NCI-H1436 (cell line): ENCODE measurements at regions not wholly inside any gene's neighbourhood (a gene's known extent, or its start where the extent isn't known, plus 50 kb on each side); places are given as distances from the start of the nearest gene placed in this dataset.

Source experiments
- DNase-seq: peaks from one replicate; lab custom pipeline; 2025; lab: John Stamatoyannopoulos, UW

DNA sequence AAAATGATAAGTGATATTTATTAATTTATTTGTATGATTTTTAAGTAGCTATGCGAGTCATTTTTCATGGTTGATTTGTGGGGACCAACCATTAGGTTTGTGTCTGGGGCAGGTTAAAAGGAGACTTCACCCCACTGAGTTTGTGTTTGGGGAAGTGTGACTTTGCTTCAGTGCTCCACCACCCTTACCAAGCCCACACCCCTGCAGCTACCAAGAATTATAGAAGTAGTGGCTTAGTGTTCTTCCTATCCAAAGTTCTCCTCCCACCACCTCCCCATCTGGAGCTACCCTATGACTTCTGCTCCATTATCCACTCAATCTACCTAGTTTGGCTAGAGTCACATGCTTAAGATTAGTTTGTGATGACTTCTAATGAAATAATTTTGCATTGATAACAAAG is 182.1 kb upstream of the ZEB2 start:
- DNase-seq = no peak

DNA sequence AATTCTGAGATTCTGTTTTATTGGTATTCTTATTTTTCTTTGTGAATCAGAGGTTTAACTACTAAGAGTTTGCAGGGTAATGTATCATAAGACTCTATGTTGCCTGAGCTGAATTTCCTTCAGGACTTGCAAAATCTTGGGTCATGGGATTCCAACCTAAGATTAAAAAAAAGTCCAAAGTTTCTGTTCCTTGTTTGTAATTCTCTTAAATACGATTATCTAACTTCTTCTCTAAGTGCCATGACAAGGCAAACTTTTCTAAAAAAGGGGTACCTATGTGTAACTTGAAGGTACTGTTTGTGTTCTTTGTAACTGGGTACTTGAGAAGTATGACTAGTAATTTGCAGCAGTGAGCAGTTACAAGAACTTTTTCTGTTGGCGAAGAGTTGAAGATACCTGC is 181.3 kb upstream of the ZEB2 start:
- no peak for DNase-seq

DNA sequence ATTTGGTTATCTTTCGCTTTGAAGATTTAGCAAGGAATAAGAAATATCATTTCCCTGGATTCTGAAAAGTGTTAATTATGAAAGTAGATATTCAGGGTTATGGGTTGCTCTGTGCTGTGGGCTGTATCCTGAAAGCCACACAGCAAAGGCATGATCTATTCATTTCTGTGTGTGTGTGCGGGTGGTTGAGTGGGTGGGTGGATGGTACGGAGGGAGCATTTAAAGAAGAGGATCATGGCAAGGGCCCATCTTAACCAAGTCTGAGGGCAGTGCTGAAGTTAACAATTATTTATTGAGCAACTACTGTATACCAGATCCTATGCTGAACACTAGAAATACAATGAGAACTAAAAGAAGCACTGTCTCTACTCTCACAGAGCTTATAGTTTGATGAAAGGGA is 178.2 kb upstream of the ZEB2 start:
- DNase-seq = no peak

DNA sequence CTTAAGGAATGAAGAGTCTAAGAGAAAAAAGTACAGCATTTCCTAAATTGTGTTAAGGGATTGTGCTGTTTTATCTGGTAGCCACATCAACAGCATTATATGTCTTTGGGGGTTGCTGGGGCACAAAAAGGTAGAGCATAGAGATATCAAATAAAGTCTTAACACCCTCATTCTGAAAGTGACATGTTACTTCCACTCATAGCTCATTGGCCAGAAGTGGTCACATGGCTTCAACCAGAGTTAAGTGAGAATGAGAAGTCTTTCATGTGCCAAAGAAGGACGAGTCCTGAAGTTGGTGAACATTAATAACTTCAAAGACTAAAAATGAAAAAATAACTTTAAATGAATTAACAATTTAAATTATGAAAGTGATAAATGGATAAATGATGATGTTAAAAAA is 175.7 kb upstream of the ZEB2 start:
- no peak for DNase-seq

DNA sequence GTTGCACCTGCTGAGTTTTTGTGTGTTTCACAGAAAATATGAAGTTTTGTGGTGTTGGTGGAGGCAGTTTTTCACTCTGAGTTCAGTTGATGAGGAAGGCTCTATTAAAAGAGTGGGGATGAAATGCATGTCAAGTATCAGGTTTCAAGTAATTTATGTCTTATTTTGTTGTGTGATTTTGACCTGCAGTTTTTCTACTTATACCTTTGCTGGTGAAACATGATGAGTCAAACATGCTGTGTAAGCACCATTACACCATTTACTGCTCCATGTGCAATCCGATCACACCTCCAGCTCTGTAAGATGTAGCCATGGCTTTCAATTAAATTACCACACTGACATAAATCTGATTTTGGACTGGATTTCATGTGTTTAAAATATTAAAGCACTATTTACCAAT is 174.5 kb upstream of the ZEB2 start:
- DNase-seq = peak; percentile 21

DNA sequence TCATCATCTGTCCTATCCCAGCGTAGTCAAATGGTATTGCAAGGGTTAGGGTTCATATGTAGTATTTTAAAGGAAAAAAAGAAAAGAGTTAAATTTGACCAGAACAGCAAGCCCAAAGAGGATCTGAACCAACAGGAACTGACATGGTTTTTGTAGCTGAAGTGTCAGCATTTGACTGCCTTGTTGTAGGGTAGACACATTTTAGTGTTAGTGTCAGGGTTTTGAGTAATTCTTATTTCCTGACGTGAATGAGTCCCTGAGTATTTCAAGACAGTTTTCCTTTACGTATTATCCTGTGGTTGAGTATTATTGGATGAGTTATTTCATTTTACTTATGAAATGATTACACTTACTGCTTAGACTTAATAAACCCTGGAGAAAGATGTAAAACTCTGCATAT is 173.3 kb upstream of the ZEB2 start:
- no peak for DNase-seq

DNA sequence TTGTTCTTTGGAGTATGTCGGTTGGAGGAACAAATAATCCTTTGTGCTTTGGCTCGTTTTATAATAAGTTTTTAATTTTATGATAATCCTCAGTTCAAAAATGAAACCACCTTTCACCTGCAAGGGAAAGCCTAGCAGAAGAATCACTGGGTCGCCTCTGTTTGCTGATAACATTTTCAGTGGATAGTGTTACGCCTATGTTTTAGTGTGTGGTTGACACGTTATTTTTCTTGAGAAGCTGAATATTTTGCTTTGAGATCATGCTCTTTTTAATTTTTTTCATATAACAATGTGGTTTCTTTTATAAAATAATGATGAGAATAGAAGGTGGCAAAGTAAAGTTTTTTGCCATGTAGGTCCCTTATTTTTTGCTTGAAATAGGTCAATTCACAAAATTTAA is 172.7 kb upstream of the ZEB2 start:
- DNase-seq = no peak

DNA sequence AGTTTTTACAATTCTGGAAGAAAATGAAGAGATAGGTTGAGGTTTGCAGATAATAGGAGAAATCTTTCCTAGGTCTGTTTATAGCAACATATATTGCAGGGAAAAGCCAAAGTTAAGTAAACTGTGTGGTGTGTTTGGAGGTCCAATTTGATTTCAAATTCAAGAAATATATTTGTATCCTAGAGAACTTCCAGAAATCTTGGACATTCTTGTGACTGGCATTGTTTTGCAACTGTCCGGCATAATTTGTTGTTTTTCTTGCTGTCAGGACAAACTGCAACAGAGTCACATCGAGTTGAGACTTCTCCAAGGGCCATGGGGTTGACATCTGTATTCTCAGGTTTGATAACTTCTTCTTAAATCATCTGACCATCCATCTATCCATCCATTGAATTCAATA is 170.9 kb upstream of the ZEB2 start:
- DNase-seq = no peak

DNA sequence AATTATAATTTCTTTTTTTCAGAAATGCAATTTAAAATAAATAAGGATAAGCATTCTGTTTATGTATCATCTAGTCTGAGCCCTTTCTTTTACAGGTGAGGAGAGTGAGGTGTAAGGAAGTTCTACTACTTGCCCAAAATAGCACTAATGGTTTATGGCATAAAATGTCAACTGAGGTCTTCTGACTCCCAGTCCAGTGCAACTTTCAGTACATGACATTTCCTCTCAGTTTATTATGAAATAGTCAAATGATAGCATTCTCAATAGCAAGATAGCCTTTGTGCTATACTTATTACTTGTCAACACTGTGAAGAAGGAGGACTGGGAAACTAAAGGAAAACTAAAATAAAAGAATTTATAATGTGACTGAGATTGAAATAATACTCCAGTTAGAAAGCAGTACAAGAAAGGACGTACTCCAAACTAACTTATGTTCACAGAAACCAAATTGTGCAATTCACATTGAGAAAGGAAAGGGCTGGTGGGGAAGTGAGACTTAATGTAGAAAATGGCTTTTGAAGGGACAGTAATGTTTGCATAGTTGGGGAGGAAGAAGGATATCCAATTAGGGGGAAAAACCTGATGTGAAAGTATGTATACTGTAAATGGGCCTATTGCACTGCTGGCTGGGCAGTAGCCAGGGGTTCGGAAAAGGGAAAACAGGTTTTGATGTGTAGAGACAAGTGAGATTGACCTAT is 166.7 kb upstream of the ZEB2 start:
- DNase-seq = no peak

DNA sequence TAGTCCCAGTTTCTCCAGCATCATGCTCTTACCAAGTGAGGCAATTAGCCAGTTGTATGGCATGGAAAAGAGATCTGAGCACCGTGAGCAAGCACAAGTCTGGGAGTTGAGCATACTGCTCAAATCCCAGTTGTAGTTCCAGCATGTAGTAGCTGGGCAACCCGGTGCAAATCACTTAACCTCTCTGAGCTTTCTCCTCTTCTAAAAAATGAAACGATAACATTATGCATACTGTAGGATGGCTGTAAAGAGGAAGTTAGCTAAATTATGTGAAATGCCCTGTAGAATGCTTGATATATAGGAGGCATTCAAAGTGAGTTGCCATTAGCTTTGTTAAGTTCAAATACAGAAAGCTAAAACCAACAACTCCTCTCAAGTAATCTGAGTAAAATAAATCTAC is 164.0 kb upstream of the ZEB2 start:
- DNase-seq = no peak

DNA sequence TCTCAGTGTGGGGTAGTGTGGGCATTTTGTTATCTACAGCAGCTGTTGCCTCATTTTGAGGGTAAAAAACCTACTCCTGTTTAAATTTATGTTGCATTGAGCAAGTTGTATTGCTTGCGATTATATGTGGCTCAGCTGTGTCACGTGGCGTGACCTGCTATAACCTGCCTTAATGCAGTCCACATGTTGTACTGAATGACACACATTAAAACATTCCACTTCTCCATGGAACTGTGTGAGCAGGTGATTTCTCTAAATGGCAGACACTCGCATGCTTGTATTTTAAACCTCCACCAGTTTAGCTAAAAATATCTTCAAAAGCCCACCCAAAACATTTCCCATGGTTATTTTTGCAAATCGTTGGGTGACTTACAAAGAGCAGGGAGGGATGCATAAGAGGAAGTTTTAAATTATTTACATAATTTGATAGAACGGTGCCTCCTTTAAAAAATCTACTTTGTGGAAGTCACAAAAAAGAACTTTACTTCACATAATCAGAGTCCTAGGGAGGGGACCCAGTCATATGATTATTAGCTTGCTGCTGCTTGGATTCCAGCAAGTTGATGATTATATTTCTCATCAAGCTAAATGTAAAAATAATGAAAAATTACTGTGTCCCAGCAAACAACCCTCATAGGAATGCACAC is 163.3 kb upstream of the ZEB2 start:
- DNase-seq = no peak

DNA sequence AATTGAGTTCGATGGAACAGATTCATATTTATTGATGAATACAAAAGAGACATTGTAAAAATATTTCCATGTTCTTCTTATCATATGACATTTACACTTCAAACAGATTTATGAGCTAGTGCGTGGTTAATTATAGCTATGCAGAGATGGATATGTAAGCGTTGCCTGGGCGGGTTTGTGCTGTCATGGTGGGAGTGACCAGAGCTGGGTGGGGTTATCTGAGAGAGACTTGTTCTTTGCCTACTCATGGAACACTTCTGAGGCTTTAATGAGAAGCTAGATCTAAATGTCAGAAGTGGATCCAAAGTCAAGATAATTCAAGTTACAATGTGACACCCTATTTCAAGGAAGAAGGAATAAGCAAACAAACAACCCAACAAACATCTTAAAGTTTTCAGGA is 162.3 kb upstream of the ZEB2 start:
- no peak for DNase-seq

DNA sequence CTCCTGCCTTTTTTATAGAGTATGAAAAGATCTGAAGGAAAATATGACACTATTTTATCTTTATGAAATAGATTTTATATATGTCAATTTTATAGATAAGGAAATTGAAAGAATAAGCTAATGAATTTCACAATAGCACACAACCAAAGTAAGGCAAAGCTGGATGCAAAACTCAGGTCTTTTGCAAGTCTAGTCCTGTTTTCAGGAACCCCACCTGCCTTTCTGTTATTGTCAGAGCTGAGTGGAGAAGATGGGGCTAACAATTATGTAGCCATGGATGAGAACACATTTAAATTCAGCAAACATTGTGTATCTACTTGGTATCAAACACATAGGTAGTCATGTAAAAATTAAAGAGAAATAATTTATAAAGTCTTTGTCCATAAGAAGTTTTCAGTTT is 161.5 kb upstream of the ZEB2 start:
- DNase-seq = no peak

DNA sequence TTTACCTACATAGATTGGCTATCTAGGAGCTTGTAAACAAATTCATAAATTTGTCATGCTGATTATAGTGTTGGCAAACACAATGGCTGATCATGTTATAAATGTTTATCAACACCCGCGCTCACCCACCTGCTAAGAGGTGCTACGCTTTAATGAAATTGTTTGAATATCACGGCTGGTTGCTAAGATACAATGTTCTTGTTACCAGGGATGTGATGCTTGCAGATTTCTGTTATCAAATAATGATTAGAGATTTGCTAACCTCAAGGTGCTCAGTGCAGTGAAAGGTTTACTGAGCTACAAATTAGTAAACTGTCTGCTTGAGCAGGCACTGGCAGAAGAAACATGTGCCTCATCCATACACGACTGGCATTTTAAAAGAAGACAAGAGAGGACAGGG is 160.0 kb upstream of the ZEB2 start:
- DNase-seq = peak; percentile 68

DNA sequence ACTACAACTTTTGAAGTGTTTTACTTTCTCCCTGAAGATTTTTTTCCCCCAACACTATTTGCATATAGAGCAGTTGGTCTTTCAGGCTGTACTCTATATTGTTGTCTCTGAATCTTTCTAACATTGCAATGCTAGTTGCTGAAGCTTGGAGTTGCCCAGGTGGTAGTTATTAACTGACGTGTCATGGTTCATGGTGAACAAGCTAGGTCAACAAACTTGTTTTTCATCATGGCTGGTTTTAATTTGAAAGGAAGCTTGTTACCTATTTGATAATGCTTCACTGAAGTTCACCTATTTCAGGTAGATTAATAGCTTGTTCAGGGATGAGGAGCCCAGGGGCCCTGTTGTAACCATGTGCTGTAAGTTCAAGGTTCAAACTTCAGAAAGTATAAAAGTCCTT is 158.8 kb upstream of the ZEB2 start:
- no peak for DNase-seq

DNA sequence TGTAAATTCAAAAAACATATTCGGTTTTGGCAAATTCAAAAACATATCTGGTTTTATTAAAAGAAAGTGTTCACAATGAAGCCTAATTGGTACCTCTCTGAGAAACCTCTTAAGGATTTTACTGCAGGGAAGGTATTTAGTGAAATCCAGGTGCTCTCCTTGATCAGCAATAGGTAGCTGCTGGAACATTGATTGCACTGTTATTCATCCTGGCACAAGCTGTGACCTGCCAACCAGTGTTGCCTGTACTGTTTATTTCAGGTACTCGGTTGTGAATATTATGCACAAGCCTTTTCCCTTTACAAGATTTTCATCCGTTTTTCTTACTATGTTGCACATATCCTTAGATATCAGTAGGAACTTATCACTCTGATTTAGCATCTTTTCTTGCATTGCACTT is 155.8 kb upstream of the ZEB2 start:
- DNase-seq = no peak

DNA sequence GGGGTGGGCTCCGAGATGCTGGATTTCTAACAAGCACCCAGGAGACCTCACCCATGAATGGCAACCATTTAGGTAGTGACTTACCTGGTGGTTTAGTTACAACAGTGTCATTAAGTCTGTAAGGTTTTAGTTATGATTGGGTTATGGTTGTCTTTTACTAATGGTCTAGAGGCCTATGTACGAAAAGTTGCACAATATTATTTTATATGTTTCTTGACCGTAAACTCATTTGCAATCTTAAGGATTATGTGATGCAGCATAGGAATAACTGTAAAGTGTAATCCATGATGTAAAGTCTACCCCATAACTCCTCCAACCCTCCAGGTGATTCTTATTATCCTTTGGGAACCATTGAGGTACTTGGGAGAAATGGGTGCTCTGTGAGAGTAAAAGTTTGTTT is 155.4 kb upstream of the ZEB2 start:
- DNase-seq = no peak

DNA sequence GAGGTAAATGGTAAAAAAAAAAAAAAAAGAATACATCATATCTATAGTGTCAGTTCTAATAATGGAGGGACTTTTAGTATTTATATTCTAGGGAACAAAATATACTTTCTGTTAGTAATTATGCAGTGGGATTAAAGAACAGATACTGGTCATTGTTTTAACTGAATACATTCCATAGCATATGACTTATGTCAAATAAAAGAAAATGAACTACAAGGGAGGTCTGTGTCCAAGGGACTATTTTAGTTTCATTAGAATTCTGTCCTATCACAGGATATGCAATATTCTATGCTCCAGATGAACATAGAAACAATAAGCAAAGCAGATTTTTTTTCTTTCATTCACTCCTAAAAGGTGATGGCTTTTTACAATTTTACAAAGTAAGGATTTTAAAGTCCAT is 154.2 kb upstream of the ZEB2 start:
- no peak for DNase-seq

DNA sequence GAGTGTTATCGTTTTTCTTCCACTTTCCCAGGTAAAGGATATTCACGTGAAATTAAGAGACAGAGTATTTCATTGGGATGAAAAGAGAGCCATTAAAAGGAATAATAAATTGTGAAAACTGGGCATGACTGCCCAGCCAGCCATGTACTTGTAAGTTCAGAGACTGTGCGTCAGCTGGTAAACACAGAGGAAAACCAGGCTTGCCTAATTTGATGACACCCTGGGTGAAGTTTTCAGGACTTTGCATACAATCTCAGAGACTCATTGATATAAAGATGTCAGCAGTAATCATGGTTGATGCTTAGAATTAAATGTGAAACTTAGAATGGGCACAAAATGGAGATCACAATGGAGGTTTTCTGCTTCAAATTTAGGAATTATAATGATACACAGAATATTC is 153.5 kb upstream of the ZEB2 start:
- DNase-seq = no peak

DNA sequence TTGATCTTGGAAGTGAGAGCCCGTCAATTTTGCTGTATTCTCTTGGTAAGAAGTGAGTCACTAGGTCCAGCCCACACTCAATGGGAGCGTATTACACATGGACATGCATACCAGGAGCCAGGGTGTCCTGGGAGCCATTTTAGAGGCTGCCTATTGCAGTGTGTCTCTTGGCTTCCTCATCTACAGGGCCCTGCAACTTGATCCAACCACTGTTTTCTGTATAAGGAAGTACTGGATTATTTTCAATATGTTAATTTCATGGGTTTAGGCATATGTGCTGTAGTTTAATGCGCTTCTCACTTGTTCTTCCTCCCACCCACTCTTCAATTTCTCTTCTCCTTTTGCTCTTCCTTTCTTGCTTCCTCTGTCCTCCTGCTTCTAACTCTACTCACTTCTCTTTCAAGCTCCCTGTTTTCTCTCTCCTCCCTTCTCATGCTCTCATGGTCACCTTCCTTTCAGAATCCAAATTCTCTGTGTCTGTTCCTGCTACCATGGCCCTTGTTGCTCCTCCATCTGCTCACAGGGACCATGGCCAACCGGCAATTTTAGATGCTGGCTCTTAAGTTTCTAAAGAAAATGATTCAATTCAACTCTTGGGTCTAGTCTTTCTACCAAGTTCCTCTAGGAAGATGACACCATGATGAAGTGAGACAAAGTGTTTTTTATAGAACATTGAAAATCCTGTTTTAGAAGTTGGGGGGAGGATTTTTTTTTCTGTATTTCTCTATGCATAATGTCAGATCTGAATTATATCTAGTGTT is 152.0 kb upstream of the ZEB2 start:
- DNase-seq = no peak

DNA sequence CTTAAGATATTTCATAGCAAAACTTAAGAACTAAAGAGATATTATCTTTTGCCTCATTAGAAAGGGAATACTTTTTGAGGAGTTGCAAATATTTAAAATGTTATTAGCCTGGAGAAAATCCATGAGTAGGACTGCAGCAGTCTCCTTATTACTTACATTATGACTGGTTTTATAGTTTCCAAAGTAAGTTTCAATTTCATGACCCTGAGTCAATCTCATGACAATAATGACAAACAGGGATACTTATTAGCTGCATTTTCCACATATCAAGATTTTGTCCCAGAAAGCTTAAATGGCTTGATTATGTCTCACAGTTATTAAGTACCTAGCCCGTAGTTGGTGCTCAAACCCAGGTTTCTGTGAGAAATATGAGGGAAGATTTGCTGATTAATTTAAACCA is 150.8 kb upstream of the ZEB2 start:
- DNase-seq = no peak

DNA sequence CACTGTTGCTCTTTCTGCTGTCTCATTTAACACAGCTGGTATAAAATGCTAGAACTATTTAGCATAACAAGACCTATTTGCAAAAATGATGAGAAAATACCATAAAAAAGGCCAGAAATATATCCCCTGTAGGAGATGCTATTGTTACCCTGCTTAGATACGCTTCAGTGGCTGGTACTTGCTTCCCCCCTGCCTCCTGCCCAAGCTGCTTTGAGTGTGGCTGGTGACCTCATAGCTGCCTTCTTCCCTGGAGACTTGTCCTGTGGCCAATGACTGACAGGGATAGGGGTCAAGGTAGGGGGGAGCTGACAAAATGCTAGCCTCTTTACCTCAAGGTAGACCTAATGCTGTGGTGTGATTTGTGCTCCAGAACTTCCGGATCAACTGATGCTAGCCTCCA is 150.2 kb upstream of the ZEB2 start:
- DNase-seq = no peak

DNA sequence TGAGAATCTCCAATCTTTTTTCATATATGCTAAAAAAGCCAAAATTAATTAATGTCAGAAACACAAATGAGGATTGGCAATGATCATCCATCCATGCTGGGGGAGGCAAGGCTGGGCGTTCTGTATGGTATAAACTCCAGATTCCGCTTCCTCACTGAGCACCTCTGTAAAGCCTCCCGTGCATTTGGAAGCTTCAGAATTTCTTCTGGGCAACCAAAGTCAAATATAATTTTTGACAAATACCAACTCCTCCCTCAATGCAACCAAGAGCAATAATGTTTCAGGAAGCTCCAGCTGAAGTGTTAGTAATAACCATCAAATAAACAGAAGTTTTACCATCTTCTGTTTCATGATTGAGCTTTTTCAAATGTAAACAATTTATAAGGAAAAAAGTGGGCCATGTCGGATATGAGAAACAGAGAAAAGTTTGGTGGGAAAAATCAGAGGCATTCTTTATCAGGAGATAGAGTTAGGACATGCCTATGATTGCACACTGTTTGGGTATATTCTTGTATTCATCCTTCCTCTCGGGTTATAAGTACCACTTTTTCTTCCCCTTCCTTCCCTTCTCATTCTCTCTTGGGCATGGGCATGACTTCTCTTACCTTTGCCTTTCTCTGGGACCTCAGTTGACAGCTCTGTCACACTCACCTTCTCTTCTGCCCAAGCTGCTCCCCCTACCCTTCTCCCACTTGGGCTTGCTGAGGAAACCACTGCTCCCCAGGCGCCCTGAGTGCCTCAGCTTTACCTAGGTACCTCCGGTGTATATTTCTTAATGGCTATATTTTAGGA is 149.5 kb upstream of the ZEB2 start:
- no peak for DNase-seq
